HEK293T (cell line): ENCODE measurements at regions not wholly inside any gene's neighbourhood (a gene's known extent, or its start where the extent isn't known, plus 50 kb on each side); places are given as distances from the start of the nearest gene placed in this dataset.

Experiments
- CTCF ChIA-PET: fragments of 350-600 bp; formaldehyde crosslinking; extraction: SDS; loops from one replicate; lab custom pipeline; 2021; ENCODE audit warnings: antibody characterized with exemption, inconsistent platforms; lab: Yijun Ruan, JAX
- POLR2A ChIA-PET: fragments of 350-600 bp; formaldehyde crosslinking; extraction: SDS; loops from one replicate; lab custom pipeline; 2020; ENCODE audit warnings: antibody characterized with exemption, inconsistent platforms; lab: Yijun Ruan, JAX
- DNase-seq: peaks from one replicate; pipeline ENCODE4 v3.0.0; 2012; ENCODE audit warnings: mixed read lengths; ENCODE audit errors: extremely low spot score
- ARNT ChIP-seq: fragments of 450-650 bp; IDR thresholded peaks from 2 replicates; pipeline ENCODE4 v1.6.1; 2017; ENCODE audit warnings: mild to moderate bottlenecking
- BHLHE40 ChIP-seq: fragments of 450-650 bp; IDR thresholded peaks from 2 replicates; pipeline ENCODE4 v1.6.1; 2016; ENCODE audit warnings: mild to moderate bottlenecking, moderate library complexity, borderline replicate concordance
- CTBP1 ChIP-seq: fragments of 450-650 bp; IDR thresholded peaks from 2 replicates; pipeline ENCODE4 v1.6.1; 2016; ENCODE audit warnings: borderline replicate concordance
- ELF4 ChIP-seq: fragments of 450-650 bp; IDR thresholded peaks from 2 replicates; pipeline ENCODE4 v1.6.1; 2017; ENCODE audit warnings: antibody characterized with exemption
- FOXA1 ChIP-seq: fragments of 450-650 bp; IDR thresholded peaks from 2 replicates; pipeline ENCODE4 v1.6.1; 2016; ENCODE audit warnings: mild to moderate bottlenecking
- FOXK2 ChIP-seq: fragments of 450-650 bp; IDR thresholded peaks from 2 replicates; pipeline ENCODE4 v1.6.1; 2016; ENCODE audit warnings: mild to moderate bottlenecking
- FOXM1 ChIP-seq: fragments of 450-650 bp; IDR thresholded peaks from 2 replicates; pipeline ENCODE4 v1.6.1; 2017; ENCODE audit warnings: mild to moderate bottlenecking, borderline replicate concordance
- HDGF ChIP-seq: fragments of 450-650 bp; IDR thresholded peaks from 2 replicates; pipeline ENCODE4 v1.6.1; 2017; ENCODE audit warnings: antibody characterized with exemption, borderline replicate concordance
- L3MBTL2 ChIP-seq: fragments of 450-650 bp; conservative IDR thresholded peaks from 2 replicates; pipeline ENCODE4 v1.6.1; 2016; ENCODE audit warnings: mild to moderate bottlenecking
- LEF1 ChIP-seq: fragments of 450-650 bp; IDR thresholded peaks from 2 replicates; pipeline ENCODE4 v1.6.1; 2017; ENCODE audit warnings: mild to moderate bottlenecking, borderline replicate concordance
- NFRKB ChIP-seq: fragments of 450-650 bp; IDR thresholded peaks from 2 replicates; pipeline ENCODE4 v1.6.1; 2016; ENCODE audit warnings: mild to moderate bottlenecking, moderate library complexity
- SP1 ChIP-seq: fragments of 450-650 bp; IDR thresholded peaks from 2 replicates; pipeline ENCODE4 v1.6.1; 2017
- SUZ12 ChIP-seq: fragments of 450-650 bp; IDR thresholded peaks from 2 replicates; pipeline ENCODE4 v1.6.1; 2016; ENCODE audit warnings: mild to moderate bottlenecking
- TARDBP ChIP-seq: fragments of 450-650 bp; IDR thresholded peaks from 2 replicates; pipeline ENCODE4 v1.6.1; 2016
- ZNF384 ChIP-seq: fragments of 450-650 bp; IDR thresholded peaks from 2 replicates; pipeline ENCODE4 v1.6.1; 2016
- TF ChIP-seq, protein P1 (sequence below): fragments of 450-650 bp; IDR thresholded peaks from 2 replicates; pipeline ENCODE4 v1.6.1; 2016

- TF ChIP-seq L3MBTL2 (no peak), BHLHE40 (no peak), SP1 (no peak), CTBP1 (no peak), SUZ12 (no peak), NFRKB (no peak), ZNF384 (no peak), FOXM1 (no peak), TARDBP (no peak), ELF4 (no peak), ARNT (no peak), HDGF (no peak), FOXK2 (no peak), FOXA1 (no peak), LEF1 (no peak)
- TF ChIP-seq, protein P1, sequence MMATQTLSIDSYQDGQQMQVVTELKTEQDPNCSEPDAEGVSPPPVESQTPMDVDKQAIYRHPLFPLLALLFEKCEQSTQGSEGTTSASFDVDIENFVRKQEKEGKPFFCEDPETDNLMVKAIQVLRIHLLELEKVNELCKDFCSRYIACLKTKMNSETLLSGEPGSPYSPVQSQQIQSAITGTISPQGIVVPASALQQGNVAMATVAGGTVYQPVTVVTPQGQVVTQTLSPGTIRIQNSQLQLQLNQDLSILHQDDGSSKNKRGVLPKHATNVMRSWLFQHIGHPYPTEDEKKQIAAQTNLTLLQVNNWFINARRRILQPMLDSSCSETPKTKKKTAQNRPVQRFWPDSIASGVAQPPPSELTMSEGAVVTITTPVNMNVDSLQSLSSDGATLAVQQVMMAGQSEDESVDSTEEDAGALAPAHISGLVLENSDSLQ: no peak
- ChIA-PET POLR2A (no interaction called here), CTCF (no interaction called here)
- no peak for DNase-seq
Measured at GRCh38 chr2:239763433-239764097, 261.6 kb downstream of the NDUFA10 start.

DNA sequence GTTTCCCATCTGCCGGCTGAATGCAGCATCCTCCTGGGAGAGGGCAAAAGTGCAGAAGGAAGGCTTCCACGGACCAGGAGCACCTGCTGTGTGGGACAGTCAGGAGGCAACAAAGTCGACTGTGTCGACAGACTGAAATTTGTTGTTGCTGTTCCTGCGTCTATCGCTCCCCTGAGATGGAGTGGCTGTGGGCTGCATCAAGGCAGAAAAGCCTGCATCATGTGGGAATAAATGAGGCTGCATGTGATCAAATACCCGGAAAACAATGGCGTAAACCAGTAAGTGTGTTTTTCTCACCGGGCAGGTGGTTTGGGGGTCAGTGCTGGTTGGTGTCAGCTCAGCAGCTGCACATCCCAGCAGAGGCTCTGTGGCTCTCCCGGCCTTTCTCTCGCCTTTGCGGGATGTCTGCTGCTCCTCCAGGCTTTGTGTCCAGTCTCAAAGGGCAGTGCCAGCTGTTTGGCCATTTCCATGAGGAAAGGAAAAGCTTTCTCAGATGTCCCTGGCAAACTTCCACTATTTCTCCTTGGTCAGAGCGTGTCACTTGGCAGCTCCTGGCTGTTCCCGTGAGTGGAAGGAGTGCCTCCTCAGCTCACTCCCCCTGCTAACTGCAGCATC, 262.4 kb downstream of the NDUFA10 start:
- no peak for DNase-seq
- ChIA-PET POLR2A (no interaction called here), CTCF (no interaction called here)
- TF ChIP-seq FOXM1 (no peak), CTBP1 (no peak), SUZ12 (no peak), ELF4 (no peak), ZNF384 (no peak), LEF1 (no peak), L3MBTL2 (no peak), ARNT (no peak), NFRKB (no peak), BHLHE40 (no peak), HDGF (no peak), FOXA1 (no peak), SP1 (no peak), TARDBP (no peak), FOXK2 (no peak)
- TF ChIP-seq, protein P1: no peak

GRCh38 chr2:239762106-239762505, 263.0 kb downstream of the NDUFA10 start:
- no peak for TF ChIP-seq TARDBP
- TF ChIP-seq L3MBTL2: no peak
- TF ChIP-seq SUZ12: no peak
- no peak for TF ChIP-seq ZNF384
- no peak for TF ChIP-seq FOXK2
- TF ChIP-seq FOXA1: no peak
- no peak for TF ChIP-seq LEF1
- no peak for TF ChIP-seq ARNT
- TF ChIP-seq, protein P1: no peak
- no peak for TF ChIP-seq FOXM1
- no peak for TF ChIP-seq SP1
- no peak for TF ChIP-seq CTBP1
- TF ChIP-seq NFRKB: no peak
- no peak for TF ChIP-seq HDGF
- no peak for TF ChIP-seq BHLHE40
- no peak for TF ChIP-seq ELF4
- DNase-seq: no peak
- POLR2A ChIA-PET: no interaction called here
- CTCF ChIA-PET: no interaction called here

DNA sequence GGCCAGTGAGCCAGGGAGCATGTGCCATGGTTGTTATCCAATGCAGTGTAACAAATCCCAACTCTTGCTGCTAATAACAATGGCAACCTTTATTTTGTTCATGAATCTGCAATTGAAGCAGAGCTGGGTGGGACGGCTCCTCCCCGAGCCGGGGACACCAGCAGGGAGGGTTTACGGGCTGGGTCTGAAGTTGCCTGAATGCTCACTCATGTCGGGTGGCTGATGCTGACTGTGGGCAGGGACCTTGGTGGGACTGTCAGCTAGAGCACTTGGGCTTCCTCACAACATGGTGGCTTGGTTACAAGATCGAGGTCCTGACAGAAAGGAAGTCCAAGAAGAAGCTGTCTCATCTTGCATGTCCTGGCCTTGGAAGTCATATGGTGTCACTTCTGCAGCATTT, 264.5 kb downstream of the NDUFA10 start:
- ChIA-PET CTCF (no interaction called here), POLR2A (no interaction called here)
- TF ChIP-seq HDGF: no peak
- TF ChIP-seq CTBP1: no peak
- TF ChIP-seq FOXM1: no peak
- TF ChIP-seq, protein P1: no peak
- TF ChIP-seq L3MBTL2: no peak
- no peak for TF ChIP-seq FOXA1
- no peak for TF ChIP-seq ELF4
- no peak for TF ChIP-seq ARNT
- TF ChIP-seq FOXK2: no peak
- TF ChIP-seq NFRKB: no peak
- no peak for DNase-seq

- CTCF ChIA-PET: no interaction called here
- TF ChIP-seq ELF4 (no peak), FOXA1 (no peak), HDGF (no peak), ZNF384 (no peak), NFRKB (no peak), CTBP1 (no peak), TARDBP (no peak), FOXK2 (no peak), SP1 (no peak), FOXM1 (no peak), ARNT (no peak), BHLHE40 (no peak)
- TF ChIP-seq, protein P1: no peak
- POLR2A ChIA-PET: no interaction called here
- DNase-seq: no peak
Measured at GRCh38 chr2:239758279-239758877, 266.8 kb downstream of the NDUFA10 start.
